HEK293 (cell line): ENCODE measurements at regions not wholly inside any gene's neighbourhood (a gene's known extent, or its start where the extent isn't known, plus 50 kb on each side); places are given as distances from the start of the nearest gene placed in this dataset.

ENCODE experiments used
- CTCF ChIA-PET: fragments of 350-600 bp; formaldehyde crosslinking; extraction: SDS; loops from one replicate; lab custom pipeline; 2021; ENCODE audit warnings: antibody characterized with exemption; lab: Yijun Ruan, JAX
- POLR2A ChIA-PET: fragments of 300-600 bp; formaldehyde crosslinking; extraction: SDS; loops from one replicate; lab custom pipeline; 2020; ENCODE audit warnings: antibody characterized with exemption, inconsistent platforms; lab: Yijun Ruan, JAX
- H3K27ac ChIP-seq: fragments of 200-500 bp; sonication (Bioruptor generic); 2 replicates; pipeline ENCODE4 v1.5.1; 2014; ENCODE audit warnings: low read depth, low read length, control low read depth, inconsistent platforms; ENCODE audit errors: extremely low read depth
- H3K36me3 ChIP-seq, 2 experiments: fragments of 200-500 bp in 1 of 2; sonication (Bioruptor generic) in 1 of 2; 1 replicate in 1 of 2; 2 replicates in 1 of 2; pipeline ENCODE4 v1.5.1; 2014 to 2017; ENCODE audit warnings: inconsistent platforms in 2 of 2, low read length in 2 of 2; ENCODE audit not compliant: control insufficient read depth in 2 of 2, insufficient read depth in 1 of 2
- H3K4me1 ChIP-seq: fragments of 200-500 bp; sonication (Bioruptor generic); 2 replicates; pipeline ENCODE4 v1.5.1; 2014; ENCODE audit warnings: mild to moderate bottlenecking, low read length, inconsistent platforms; ENCODE audit not compliant: control insufficient read depth, insufficient read depth
- H3K4me3 ChIP-seq: 2 replicates; pipeline ENCODE4 v1.5.1; 2011; ENCODE audit warnings: low read depth, mild to moderate bottlenecking, control low read depth, low read length, moderate library complexity
- H3K9me3 ChIP-seq: fragments of 200-500 bp; sonication (Bioruptor generic); 2 replicates; pipeline ENCODE4 v1.5.1; 2014; ENCODE audit warnings: low read depth, low read length, inconsistent platforms; ENCODE audit not compliant: control insufficient read depth, insufficient read depth
- GLIS2 ChIP-seq: fragments of 450-650 bp; formaldehyde crosslinking; IDR thresholded peaks from 2 replicates; pipeline ENCODE4 v1.5.1; 2016; ENCODE audit warnings: missing biosample characterization, missing genetic modification characterization
- MYNN ChIP-seq: fragments of 450-650 bp; formaldehyde crosslinking; IDR thresholded peaks from 2 replicates; pipeline ENCODE4 v1.5.1; 2016; ENCODE audit warnings: missing biosample characterization, missing genetic modification characterization, borderline replicate concordance
- REPIN1 ChIP-seq: fragments of 450-650 bp; formaldehyde crosslinking; IDR thresholded peaks from 2 replicates; pipeline ENCODE4 v1.5.1; 2017; ENCODE audit warnings: missing biosample characterization, missing genetic modification characterization, low read depth
- SCRT1 ChIP-seq: fragments of 450-650 bp; formaldehyde crosslinking; IDR thresholded peaks from 2 replicates; pipeline ENCODE4 v1.5.1; 2016; ENCODE audit warnings: missing biosample characterization, missing genetic modification characterization, borderline replicate concordance
- SP3 ChIP-seq: fragments of 450-650 bp; formaldehyde crosslinking; IDR thresholded peaks from 2 replicates; pipeline ENCODE4 v1.5.1; 2016; ENCODE audit warnings: missing biosample characterization, missing genetic modification characterization
- ZNF140 ChIP-seq: fragments of 450-650 bp; formaldehyde crosslinking; IDR thresholded peaks from 2 replicates; pipeline ENCODE4 v1.5.1; 2016; ENCODE audit warnings: missing biosample characterization, missing genetic modification characterization
- ZNF19 ChIP-seq: fragments of 450-650 bp; formaldehyde crosslinking; IDR thresholded peaks from 2 replicates; pipeline ENCODE4; 2016; ENCODE audit warnings: missing biosample characterization, missing genetic modification characterization, low read depth
- ZNF266 ChIP-seq: fragments of 450-650 bp; formaldehyde crosslinking; IDR thresholded peaks from 2 replicates; pipeline ENCODE4 v1.5.1; 2016; ENCODE audit warnings: missing biosample characterization, missing genetic modification characterization, low read depth
- ZNF292 ChIP-seq: fragments of 450-650 bp; formaldehyde crosslinking; IDR thresholded peaks from 2 replicates; pipeline ENCODE4 v1.5.1; 2016; ENCODE audit warnings: low read depth, missing biosample characterization, missing genetic modification characterization, borderline replicate concordance
- ZNF426 ChIP-seq: fragments of 450-650 bp; formaldehyde crosslinking; IDR thresholded peaks from 2 replicates; pipeline ENCODE4 v1.5.1; 2017; ENCODE audit warnings: missing biosample characterization, missing genetic modification characterization, mild to moderate bottlenecking, inconsistent platforms, moderate library complexity
- ZNF473 ChIP-seq: fragments of 450-650 bp; formaldehyde crosslinking; IDR thresholded peaks from 2 replicates; pipeline ENCODE4 v1.5.1; 2017; ENCODE audit warnings: missing biosample characterization, missing genetic modification characterization
- ZNF501 ChIP-seq: fragments of 450-650 bp; formaldehyde crosslinking; IDR thresholded peaks from 2 replicates; pipeline ENCODE4 v1.5.1; 2016; ENCODE audit warnings: missing biosample characterization, missing genetic modification characterization
- ZNF596 ChIP-seq: fragments of 450-650 bp; IDR thresholded peaks from 2 replicates; pipeline ENCODE4 v1.5.0; 2018; ENCODE audit warnings: missing biosample characterization, mild to moderate bottlenecking, missing genetic modification characterization, moderate library complexity
- ZNF610 ChIP-seq: fragments of 450-650 bp; formaldehyde crosslinking; IDR thresholded peaks from 2 replicates; pipeline ENCODE4 v1.5.1; 2016; ENCODE audit warnings: missing biosample characterization, missing genetic modification characterization, borderline replicate concordance
- ZNF654 ChIP-seq: fragments of 450-650 bp; formaldehyde crosslinking; IDR thresholded peaks from 2 replicates; pipeline ENCODE4 v1.5.1; 2016; ENCODE audit warnings: low read depth, missing biosample characterization, missing genetic modification characterization
- TF ChIP-seq, protein P1 (sequence below): fragments of 450-650 bp; formaldehyde crosslinking; IDR thresholded peaks from 2 replicates; pipeline ENCODE4 v1.5.1; 2016; ENCODE audit warnings: missing biosample characterization, missing genetic modification characterization
- TF ChIP-seq, protein P2 (sequence below): fragments of 450-650 bp; formaldehyde crosslinking; IDR thresholded peaks from 2 replicates; pipeline ENCODE4 v1.5.1; 2017; ENCODE audit warnings: missing biosample characterization, missing genetic modification characterization
- TF ChIP-seq, protein P3 (sequence below): fragments of 450-650 bp; formaldehyde crosslinking; IDR thresholded peaks from 2 replicates; pipeline ENCODE4 v1.5.1; 2016; ENCODE audit warnings: missing biosample characterization, missing genetic modification characterization
- TF ChIP-seq, protein P4 (sequence below): sonication (generic); formaldehyde crosslinking; IDR thresholded peaks from 2 replicates; pipeline ENCODE4 v1.8.1; 2022; ENCODE audit warnings: mild to moderate bottlenecking, moderate library complexity, missing genetic modification reagents

DNA sequence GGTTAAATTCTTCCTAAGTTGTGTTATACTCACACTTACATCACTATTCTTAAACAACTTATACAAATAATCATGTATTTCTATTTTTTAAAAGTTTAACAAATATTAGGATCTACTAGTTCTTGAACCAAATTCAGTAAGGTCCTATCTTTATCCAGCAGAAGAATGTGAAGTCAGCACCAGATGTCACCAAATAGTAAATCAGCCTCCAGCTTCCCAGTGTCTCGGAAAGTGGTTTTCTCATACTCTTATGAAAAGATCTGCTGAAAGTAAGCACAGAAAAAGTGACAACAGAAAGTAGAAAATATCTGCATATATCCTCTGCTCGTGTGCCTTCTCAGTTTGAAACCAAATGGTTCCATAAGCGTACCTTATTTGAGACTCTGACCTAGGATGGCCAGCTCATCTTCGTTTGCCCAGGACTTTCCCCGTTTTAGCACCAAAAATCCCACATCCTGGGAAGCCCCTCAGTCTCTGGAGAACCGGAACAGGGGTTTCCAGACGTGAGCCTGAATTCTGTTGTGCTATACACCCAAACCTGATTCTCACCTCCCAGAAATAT, 98.0 kb upstream of the DCLK2 start (continued):
- TF ChIP-seq REPIN1 (tag by site-specific recombination) (no peak), ZNF501 (tag by site-specific recombination) (no peak), ZNF292 (tag by site-specific recombination) (no peak), ZNF140 (tag by site-specific recombination) (no peak), ZNF610 (tag by site-specific recombination) (no peak), ZNF266 (tag by site-specific recombination) (no peak), ZNF654 (tag by site-specific recombination) (no peak), ZNF473 (tag by site-specific recombination) (no peak), ZNF596 (tag by site-specific recombination) (no peak)
- TF ChIP-seq, protein P1, sequence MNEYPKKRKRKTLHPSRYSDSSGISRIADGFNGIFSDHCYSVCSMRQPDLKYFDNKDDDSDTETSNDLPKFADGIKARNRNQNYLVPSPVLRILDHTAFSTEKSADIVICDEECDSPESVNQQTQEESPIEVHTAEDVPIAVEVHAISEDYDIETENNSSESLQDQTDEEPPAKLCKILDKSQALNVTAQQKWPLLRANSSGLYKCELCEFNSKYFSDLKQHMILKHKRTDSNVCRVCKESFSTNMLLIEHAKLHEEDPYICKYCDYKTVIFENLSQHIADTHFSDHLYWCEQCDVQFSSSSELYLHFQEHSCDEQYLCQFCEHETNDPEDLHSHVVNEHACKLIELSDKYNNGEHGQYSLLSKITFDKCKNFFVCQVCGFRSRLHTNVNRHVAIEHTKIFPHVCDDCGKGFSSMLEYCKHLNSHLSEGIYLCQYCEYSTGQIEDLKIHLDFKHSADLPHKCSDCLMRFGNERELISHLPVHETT (tag by site-specific recombination): no peak

DNA sequence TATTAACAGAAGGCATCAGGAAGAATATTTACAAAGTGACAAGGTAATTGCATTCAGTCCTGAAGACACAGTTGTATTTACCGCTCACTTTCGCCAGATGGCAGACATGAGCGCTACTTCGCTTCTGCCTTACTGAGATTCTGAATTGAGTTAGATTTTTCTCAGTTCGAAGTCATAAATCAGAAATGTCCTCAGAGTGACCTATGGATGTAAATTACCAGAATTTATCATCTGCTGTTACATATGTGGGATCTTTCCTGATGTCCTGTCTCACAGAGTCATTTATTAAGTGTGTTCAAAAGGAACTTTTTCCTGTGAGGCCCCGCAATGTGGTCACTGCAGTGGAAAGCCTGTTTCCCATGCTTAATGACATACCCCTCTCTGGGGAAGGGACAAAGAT, 97.3 kb upstream of the DCLK2 start:
- Histone ChIP-seq H3K4me1 (no peaks in the 10 kb centered on the region), H3K4me3 (no peak overlapping the region), H3K27ac (no peak overlapping the region), H3K36me3 (no peaks in the 10 kb centered on the region), H3K9me3 (no peaks in the 10 kb centered on the region)
- ChIA-PET CTCF (interaction anchor here (0.5 to 1.4 kb wide), 3 partner anchors 228 to 924 kb away, joined by 3 to 5 read pairs (median 4); no protein-coding TSS in a partner anchor), POLR2A (no interaction called here)
- TF ChIP-seq ZNF654 (tag by site-specific recombination) (peak; percentile 18; the same call in 1 of the 2 replicates), SP3 (tag by site-specific recombination) (no peak)
- TF ChIP-seq, protein P2, sequence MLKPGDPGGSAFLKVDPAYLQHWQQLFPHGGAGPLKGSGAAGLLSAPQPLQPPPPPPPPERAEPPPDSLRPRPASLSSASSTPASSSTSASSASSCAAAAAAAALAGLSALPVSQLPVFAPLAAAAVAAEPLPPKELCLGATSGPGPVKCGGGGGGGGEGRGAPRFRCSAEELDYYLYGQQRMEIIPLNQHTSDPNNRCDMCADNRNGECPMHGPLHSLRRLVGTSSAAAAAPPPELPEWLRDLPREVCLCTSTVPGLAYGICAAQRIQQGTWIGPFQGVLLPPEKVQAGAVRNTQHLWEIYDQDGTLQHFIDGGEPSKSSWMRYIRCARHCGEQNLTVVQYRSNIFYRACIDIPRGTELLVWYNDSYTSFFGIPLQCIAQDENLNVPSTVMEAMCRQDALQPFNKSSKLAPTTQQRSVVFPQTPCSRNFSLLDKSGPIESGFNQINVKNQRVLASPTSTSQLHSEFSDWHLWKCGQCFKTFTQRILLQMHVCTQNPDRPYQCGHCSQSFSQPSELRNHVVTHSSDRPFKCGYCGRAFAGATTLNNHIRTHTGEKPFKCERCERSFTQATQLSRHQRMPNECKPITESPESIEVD (tag by site-specific recombination): peak; percentile 22; the same call in 1 of the 2 replicates

DNA sequence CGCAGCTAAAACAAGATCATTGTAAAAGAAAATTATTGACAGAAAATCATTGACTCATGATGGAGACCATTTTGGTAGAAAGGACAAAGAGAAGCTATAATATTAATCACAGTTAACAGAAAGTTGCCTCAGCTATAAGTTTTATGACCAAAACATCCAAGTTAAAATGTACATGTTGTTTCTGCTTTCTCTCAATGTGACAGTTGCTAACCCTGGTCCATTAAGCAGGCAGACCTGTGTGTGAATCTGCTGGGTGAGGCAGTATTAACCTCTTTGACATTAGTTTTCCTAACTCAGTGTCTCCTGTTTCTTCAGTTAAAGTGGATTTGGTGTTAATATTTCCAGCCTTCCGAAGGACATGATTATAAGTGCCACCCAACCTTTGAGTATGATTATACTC, 94.8 kb upstream of the DCLK2 start:
- no peak overlapping the region for H3K27ac ChIP-seq
- TF ChIP-seq GLIS2 (tag by site-specific recombination) (no peak), MYNN (tag by site-specific recombination) (no peak), SCRT1 (tag by site-specific recombination) (no peak), ZNF266 (tag by site-specific recombination) (no peak), ZNF19 (tag by site-specific recombination) (no peak), ZNF426 (tag by site-specific recombination) (no peak), SP3 (tag by site-specific recombination) (no peak)
- TF ChIP-seq, protein P3, sequence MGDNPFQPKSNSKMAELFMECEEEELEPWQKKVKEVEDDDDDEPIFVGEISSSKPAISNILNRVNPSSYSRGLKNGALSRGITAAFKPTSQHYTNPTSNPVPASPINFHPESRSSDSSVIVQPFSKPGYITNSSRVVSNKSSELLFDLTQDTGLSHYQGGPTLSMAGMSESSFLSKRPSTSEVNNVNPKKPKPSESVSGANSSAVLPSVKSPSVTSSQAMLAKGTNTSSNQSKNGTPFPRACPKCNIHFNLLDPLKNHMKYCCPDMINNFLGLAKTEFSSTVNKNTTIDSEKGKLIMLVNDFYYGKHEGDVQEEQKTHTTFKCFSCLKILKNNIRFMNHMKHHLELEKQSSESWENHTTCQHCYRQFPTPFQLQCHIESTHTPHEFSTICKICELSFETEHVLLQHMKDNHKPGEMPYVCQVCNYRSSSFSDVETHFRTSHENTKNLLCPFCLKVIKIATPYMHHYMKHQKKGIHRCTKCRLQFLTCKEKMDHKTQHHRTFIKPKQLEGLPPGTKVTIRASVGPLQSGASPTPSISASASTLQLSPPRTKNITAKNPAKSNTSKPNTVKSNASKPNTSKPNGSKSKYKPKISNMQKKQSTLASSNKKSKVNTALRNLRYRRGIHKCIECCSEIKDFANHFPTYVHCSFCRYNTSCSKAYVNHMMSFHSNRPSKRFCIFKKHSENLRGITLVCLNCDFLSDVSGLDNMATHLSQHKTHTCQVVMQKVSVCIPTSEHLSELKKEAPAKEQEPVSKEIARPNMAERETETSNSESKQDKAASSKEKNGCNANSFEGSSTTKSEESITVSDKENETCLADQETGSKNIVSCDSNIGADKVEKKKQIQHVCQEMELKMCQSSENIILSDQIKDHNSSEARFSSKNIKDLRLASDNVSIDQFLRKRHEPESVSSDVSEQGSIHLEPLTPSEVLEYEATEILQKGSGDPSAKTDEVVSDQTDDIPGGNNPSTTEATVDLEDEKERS (tag by site-specific recombination): no peak
- TF ChIP-seq, protein P4, sequence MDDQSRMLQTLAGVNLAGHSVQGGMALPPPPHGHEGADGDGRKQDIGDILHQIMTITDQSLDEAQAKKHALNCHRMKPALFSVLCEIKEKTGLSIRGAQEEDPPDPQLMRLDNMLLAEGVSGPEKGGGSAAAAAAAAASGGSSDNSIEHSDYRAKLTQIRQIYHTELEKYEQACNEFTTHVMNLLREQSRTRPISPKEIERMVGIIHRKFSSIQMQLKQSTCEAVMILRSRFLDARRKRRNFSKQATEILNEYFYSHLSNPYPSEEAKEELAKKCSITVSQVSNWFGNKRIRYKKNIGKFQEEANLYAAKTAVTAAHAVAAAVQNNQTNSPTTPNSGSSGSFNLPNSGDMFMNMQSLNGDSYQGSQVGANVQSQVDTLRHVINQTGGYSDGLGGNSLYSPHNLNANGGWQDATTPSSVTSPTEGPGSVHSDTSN: no peak
- no peaks in the 10 kb centered on the region for H3K36me3 ChIP-seq
- ChIA-PET POLR2A (no interaction called here), CTCF (no interaction called here)
- H3K9me3 ChIP-seq: no peaks in the 10 kb centered on the region
- H3K4me1 ChIP-seq: peaks cover 14% of the 10 kb centered on the region
- H3K4me3 ChIP-seq: no peak overlapping the region
